ENCODE measurements at regions not wholly inside any gene's neighbourhood (a gene's known extent, or its start where the extent isn't known, plus 50 kb on each side); places are given as distances from the start of the nearest gene placed in this dataset.

GRCh38 chr4:126216611-126217010 is 901.9 kb downstream of the FAT4 start:
- no peak for DNase-seq
- intact Hi-C loops (cut with DNase I), result no loop called here
- Histone ChIP-seq H3K36me3 (replicated peaks in 1 of 2) (no peaks in the 10 kb centered on the region), H3K4me3 (no peak overlapping the region), H3K9me3 (replicated peaks in 1 of 3) (no peaks in the 10 kb centered on the region), H3K4me1 (replicated peaks in 1 of 2) (no peaks in the 10 kb centered on the region), H3K27me3 (no peaks in the 10 kb centered on the region), H3K27ac (no peak overlapping the region)
- no peak for TF ChIP-seq CTCF (IDR thresholded peaks at IDR 0.05)
- no peak for TF ChIP-seq POLR2A (IDR thresholded peaks at IDR 0.05)

GRCh38 chr4:126221282-126221681 is 906.5 kb downstream of the FAT4 start:
- Histone ChIP-seq H3K9me3 (replicated peaks in 1 of 3) (no peaks in the 10 kb centered on the region), H3K36me3 (replicated peaks in 1 of 2) (no peaks in the 10 kb centered on the region), H3K27me3 (no peaks in the 10 kb centered on the region), H3K4me3 (no peak overlapping the region), H3K27ac (no peak overlapping the region), H3K4me1 (replicated peaks in 1 of 2) (no peaks in the 10 kb centered on the region)
- no peak for DNase-seq
- TF ChIP-seq POLR2A (IDR thresholded peaks at IDR 0.05), result no peak
- no peak for TF ChIP-seq CTCF (IDR thresholded peaks at IDR 0.05)
- intact Hi-C loops (cut with DNase I), result no loop called here
- 71 to 75% (median 72%) methylated on average over 3 of the region's 3 CpGs for WGBS, 4 donors

GRCh38 chr4:126221717-126222340 is 907.1 kb downstream of the FAT4 start:
- no peak for DNase-seq
- Histone ChIP-seq H3K4me1 (replicated peaks in 1 of 2) (no peaks in the 10 kb centered on the region), H3K36me3 (replicated peaks in 1 of 2) (no peaks in the 10 kb centered on the region), H3K27me3 (no peaks in the 10 kb centered on the region), H3K4me3 (no peak overlapping the region), H3K9me3 (replicated peaks in 1 of 3) (no peaks in the 10 kb centered on the region), H3K27ac (no peak overlapping the region)
- intact Hi-C loops (cut with DNase I), result no loop called here
- TF ChIP-seq POLR2A (IDR thresholded peaks at IDR 0.05) (no peak), CTCF (IDR thresholded peaks at IDR 0.05) (no peak)
- 36 to 63% (median 44%) methylated on average over 1 of the region's 1 CpG for WGBS, 4 donors

- no peak overlapping the region for H3K4me3 ChIP-seq
- 62 to 66% (median 66%) methylated on average over 2 of the region's 2 CpGs for WGBS, 4 donors
- no peak for DNase-seq
- no peaks in the 10 kb centered on the region for H3K9me3 ChIP-seq (replicated peaks in 1 of 3)
- H3K27ac ChIP-seq, result no peak overlapping the region
- H3K4me1 ChIP-seq (replicated peaks in 1 of 2), result no peaks in the 10 kb centered on the region
- H3K27me3 ChIP-seq, result no peaks in the 10 kb centered on the region
- intact Hi-C loops (cut with DNase I), result no loop called here
- H3K36me3 ChIP-seq (replicated peaks in 1 of 2), result no peaks in the 10 kb centered on the region
- TF ChIP-seq POLR2A (IDR thresholded peaks at IDR 0.05) (no peak), CTCF (IDR thresholded peaks at IDR 0.05) (peak; percentile 8 to 49 (median 26))
Measured at GRCh38 chr4:126223784-126224407, 909.1 kb downstream of the FAT4 start.
